IPS-18c (cell line): ENCODE measurements at regions not wholly inside any gene's neighbourhood (a gene's known extent, or its start where the extent isn't known, plus 50 kb on each side); places are given as distances from the start of the nearest gene placed in this dataset.
"Not testable (repeated sequence)": the region's sequence is repeated elsewhere in the genome, so short reads cannot be mapped to it uniquely, and the experiment has no call there.

Experiments used
- H3K4me3 ChIP-seq: 2 replicates; pipeline ENCODE4 v1.7.0; 2013; ENCODE audit warnings: low read depth, mild to moderate bottlenecking, low read length, moderate library complexity; ENCODE audit not compliant: insufficient read depth
- H3K9me3 ChIP-seq: one replicate; pipeline ENCODE4 v1.6.1; 2013; ENCODE audit warnings: mild to moderate bottlenecking, low read length, moderate library complexity; ENCODE audit not compliant: control insufficient read depth, insufficient read depth

DNA sequence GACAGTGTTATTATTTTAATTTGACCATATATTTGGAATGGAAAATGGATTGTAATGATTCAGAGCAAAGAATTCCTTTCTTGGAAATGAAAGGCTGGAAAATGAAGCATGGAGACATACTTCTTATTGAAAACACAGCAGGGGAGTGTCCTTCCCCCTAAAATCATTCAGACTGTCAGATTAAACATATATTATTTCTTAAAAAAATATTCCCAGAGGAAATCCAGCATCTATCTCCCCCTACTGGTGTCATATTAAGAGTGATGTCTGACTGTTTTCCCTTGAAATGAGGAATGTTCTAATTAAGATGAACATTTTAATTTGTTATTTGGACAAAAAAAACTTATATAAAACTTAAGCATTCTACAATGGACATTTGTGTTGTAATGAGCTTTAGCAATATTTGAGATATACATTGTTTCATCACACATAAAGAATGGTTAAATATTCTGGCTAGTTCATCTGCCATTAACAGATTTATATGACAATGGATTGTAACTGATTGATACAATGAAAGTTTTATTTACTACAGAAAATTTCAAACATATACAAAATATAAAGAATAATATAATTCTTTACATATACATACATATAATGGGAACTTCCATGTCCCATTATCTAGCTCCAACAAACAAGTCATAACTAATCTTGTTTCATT, 264.6 kb downstream of the SPRY1 start:
- Histone ChIP-seq H3K4me3 (no peak overlapping the region), H3K9me3 (peaks cover 6% of the 10 kb centered on the region)

DNA sequence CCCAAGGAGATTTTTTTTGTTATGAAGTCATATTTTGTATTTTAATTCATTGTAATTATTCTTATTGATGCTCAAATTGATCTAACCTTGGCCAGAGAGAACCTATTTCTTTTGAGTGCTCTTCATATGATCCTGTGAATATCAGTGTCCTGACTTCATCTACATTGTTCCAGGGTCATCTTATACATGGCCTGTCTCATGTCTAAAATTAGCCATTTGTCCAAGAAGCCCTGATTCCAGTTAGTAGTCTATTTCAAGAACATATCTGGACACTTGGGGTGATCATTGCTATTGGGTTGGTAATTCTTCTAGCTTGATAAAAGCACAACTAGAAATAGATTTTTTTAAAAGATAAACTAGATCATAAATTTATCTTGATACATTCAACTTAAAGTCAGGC, 266.2 kb downstream of the SPRY1 start:
- Histone ChIP-seq H3K4me3 (no peak overlapping the region), H3K9me3 (peaks cover 4% of the 10 kb centered on the region)

DNA sequence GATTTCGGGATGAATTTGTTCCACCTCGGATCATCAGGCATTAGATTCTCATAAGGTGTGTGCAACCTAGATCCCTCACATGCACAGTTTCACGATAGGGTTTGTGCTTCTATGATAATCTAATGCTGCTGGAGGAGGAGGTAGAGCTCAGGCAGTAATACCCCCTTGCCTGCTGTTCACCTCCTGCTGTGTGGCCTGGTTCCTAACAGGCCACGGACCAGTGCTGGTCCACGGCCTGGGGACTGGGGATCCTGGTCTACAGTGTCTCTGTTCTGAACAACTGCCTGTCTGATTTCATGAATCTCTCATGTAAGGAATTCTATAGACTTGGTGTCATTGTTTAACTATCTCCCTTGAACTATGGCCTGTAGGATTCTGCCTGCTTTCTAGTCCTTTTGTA, 269.9 kb downstream of the SPRY1 start:
- peaks cover 4% of the 10 kb centered on the region for H3K9me3 ChIP-seq

DNA sequence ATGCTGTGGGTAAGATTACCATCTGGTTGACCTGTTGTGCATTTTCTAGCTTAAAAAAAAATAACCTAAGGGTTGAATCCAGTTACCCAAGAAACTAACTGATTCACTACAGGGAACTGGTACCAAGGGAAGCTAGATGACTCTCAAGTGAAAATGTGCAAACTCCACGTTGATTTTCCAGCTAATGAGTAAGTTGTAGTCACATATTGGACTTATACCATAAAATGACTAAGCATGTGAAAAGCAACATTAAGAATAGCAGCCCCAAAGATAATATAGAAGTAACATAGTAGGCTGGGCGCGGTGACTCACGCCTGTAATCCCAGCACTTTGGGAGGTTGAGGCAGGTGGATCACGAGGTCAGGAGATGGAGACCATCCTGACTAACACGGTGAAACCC, 270.9 kb downstream of the SPRY1 start:
- H3K4me3 ChIP-seq: no peak overlapping the region

More for the DNA sequence above, 269.9 kb downstream of the SPRY1 start:
- no peak overlapping the region for H3K4me3 ChIP-seq

DNA sequence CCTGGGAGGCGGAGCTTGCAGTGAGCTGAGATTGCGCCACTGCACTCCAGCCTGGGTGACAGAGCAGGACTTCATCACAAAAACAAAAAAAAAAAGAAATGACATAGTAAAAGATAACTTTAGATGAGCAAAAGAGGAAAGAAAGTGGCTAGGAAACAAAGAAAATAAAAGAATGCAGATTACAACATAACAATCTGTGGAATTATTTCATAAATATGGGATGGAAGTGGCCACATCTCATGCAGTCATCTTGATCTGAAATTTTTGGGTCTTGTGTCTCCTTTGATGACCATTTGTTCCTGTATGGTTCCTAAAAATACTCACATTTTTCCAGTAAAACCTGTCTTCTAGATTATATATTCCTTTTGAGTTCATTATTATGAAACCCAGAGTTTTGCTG, 271.4 kb downstream of the SPRY1 start:
- Histone ChIP-seq H3K4me3 (no peak overlapping the region), H3K9me3 (peaks cover 4% of the 10 kb centered on the region)

More for the DNA sequence above, 270.9 kb downstream of the SPRY1 start:
- peaks cover 4% of the 10 kb centered on the region for H3K9me3 ChIP-seq

DNA sequence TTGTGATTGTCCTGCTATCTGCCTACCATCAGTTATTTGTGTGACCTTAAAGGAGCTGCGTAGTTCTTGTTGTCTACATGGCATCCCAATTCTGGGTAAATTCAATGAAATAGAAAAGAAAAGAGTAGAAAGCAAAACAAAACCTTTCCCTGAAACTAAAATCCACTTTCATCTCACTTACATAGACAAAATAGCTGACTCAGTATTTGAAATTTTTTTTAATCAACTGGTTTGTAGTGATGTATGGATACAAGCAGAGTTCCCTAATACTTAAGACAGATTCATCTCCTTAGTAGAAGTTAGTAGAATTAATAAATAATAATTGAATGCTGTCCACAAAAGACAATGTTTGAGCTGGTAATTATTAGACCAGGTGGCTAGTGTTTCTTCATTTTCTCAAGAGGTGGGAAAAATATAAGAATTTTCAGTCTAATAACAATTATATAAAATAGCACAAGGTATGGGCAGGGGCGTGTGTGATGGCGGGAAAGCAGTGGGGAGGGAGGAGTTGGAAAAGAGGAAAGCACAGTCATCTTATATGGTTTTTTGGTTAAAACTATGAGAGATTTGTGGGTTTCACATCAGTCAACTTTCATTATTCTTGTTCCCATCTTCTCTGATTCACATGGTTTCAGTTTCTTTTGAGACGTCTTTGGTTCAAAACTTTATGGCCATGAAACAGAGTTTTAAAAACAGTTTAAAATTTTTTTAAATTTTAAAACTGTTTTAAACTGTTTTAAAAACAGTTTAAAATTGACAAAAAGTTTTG, 275.2 kb downstream of the SPRY1 start:
- no peaks in the 10 kb centered on the region for H3K9me3 ChIP-seq
- no peak overlapping the region for H3K4me3 ChIP-seq

DNA sequence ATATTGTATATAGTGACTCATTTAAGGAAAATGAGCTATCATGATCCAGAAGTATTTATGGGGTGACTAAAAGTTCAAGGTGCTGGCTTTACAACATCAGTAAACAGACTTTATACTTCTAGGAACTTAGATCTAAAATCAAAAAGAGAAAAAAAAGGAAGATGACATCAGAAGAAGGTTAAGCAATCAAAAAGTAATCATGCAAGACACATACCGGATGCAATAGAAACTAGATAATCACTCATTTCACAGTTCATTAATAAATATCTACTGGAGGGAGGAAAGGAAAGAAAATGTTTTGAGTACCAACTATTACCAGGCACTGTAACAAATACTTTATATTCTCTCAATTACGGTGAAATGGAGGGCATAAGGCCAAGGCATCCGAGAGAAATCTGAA, 276.4 kb downstream of the SPRY1 start:
- no peaks in the 10 kb centered on the region for H3K9me3 ChIP-seq
- no peak overlapping the region for H3K4me3 ChIP-seq

DNA sequence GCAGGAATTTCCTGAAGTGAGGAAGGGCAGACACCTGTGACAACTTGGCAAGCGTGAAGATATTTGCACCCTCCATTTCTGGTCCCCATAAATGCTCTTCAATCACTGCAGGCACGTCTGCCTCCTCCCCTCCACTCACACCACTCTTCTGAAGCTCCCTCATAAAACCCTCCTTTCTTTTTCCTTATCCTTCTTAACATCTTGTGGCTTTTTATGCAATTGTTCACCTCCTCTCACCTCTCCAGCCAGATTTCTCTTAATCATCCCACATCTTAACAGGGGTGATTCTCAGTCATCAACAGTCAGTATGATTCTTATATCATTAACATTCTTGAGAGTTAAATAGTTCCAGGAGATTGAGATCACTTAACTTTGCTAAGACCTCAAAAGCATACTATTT, 277.4 kb downstream of the SPRY1 start:
- Histone ChIP-seq H3K4me3 (no peak overlapping the region), H3K9me3 (no peaks in the 10 kb centered on the region)

DNA sequence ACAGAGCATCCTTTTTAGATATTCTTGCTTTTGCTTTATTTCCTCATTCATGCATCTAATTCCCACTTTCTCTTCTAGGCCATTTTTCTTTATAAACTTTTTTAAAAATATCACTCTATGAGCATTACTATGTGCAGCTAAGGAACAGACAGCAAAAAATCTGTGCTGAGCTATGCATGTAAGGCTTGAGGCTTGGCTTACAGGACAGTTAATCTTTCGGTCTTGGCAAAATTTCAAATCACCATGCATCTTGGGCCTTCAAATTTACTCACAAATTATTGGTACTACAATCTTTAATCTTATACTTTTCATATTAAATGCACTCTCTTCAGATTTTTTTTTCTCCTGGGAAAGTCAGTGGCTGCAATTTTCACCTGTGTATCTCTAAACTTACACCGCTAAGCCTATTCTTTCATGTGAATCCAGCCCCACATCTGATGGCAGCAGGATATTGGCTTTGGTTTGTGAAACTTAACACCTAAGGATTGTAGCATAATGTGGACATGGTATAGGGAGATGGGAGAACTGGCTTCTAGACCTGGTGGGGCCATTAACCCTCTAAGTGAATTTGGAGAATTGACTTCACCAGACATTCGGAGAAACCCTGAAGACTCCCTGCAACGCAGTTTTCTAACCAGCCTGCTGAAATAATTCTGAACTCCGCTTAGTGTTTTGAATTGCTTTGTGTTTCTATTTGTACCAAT, 278.3 kb downstream of the SPRY1 start:
- H3K9me3 ChIP-seq: no peaks in the 10 kb centered on the region

DNA sequence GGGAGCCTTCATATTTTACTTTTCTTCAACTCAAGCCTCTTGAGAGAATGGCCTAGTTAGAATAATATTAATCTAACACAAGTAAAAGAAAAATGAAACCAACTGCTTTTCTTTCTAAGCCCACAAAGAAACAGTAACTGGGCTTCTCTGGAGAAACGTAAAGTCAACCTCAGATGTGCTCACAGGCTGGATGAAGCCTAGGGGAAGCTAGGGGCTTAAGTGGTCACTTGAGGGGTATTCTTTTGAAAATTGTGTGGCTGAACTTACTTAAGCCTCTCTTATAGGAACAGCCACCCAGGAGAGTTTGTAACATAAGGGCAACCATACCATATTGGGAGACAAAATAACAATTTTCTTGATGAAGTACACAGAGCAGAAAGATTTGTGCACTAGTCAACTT, 279.0 kb downstream of the SPRY1 start:
- Histone ChIP-seq H3K9me3 (no peaks in the 10 kb centered on the region), H3K4me3 (no peak overlapping the region)

More for the DNA sequence above, 278.3 kb downstream of the SPRY1 start:
- H3K4me3 ChIP-seq: no peak overlapping the region

DNA sequence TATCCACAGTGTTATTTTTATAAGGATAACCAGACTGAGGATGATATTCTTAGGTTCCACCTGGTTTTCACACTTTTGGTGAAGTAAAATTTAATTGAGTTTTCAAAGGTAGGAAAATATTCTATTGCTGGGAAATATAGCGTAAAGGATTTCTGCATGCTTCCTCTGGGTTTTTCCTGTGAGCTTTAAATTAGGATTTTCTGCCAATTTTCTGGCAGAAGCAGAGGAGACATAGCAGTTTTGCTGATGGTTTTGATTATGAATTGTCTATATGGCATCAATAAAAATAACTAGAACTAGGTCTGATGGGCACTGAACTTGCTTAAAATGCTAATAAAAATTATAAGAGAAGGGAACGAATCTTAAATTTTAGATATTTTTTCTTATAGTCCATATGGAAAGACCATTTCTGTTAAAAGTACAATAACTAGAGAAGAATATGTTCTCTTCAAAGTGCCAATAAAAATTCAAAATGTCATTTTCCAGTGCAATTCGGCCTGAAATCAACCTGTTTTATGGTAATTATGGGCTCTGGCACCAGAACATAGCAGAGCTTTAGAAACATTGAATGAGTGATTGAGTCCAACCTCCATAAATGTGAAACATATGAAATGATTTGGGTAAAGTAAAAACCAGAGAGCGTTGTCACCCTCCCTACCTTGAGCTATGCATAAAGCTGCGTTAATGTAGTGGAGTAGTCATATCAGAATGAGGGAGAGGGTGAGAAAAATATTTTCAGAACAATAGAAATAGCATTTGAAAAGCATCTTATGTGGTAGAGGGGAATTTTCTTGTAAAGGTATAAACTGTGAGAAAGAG, 279.7 kb downstream of the SPRY1 start:
- H3K9me3 ChIP-seq: no peaks in the 10 kb centered on the region
- no peak overlapping the region for H3K4me3 ChIP-seq

DNA sequence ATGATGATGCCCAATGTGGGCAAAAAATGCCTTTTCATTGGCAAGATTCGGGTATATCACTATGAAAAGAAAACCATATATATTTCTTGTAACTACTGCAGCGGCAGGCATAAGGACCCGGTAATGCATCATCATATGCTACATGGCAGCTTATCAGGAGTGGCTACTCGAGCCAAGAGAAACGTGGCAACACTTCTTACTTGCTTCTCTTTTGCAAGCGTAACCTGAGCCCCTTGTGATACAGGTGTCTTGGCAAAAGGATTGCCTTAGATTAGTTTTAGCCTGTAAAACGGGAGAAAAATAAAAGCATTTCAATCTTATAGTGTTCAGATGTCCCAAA, 280.3 kb downstream of the SPRY1 start:
- Histone ChIP-seq H3K4me3 (no peak overlapping the region), H3K9me3 (no peaks in the 10 kb centered on the region)

DNA sequence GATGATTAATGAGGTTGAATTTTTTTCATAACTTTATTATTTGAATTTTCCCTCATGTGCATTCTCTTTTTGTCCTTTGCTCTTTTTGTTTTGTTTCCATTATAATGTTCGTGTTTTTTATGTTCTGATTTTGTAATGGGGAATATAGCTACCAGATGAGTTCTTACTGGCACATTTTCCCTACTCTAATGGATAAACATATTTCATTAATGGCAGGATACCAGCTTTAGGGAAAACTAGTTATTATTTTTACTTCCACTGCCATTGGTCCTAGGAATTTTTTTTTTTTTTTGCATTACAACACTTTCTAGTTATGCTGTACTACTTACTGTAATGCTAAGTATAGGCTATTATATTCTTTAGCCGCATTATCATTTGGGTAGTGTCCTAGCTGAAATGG, 286.3 kb downstream of the SPRY1 start:
- no peak overlapping the region for H3K4me3 ChIP-seq

DNA sequence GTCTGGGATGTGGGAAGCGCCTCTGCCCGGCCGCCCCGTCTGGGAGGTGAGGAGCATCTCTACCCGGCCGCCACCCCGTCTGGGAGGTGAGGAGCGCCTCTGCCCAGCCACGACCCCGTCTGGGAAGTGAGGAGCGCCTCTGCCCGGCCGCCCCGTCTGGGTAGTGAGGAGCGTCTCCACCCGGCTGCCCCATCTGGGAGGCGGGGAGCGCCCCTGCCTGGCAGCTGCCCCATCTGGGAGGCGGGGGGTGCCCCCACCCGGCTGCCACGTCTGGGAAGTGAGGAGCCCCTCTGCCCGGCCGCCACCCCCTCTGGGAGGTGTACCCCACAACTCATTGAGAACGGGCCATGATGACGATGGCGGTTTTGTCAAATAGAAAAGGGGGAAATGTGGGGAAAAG, 288.3 kb downstream of the SPRY1 start:
- not testable (repeated sequence) for H3K9me3 ChIP-seq, H3K4me3 ChIP-seq

More for the DNA sequence above, 286.3 kb downstream of the SPRY1 start:
- H3K9me3 ChIP-seq: peaks cover 3% of the 10 kb centered on the region

DNA sequence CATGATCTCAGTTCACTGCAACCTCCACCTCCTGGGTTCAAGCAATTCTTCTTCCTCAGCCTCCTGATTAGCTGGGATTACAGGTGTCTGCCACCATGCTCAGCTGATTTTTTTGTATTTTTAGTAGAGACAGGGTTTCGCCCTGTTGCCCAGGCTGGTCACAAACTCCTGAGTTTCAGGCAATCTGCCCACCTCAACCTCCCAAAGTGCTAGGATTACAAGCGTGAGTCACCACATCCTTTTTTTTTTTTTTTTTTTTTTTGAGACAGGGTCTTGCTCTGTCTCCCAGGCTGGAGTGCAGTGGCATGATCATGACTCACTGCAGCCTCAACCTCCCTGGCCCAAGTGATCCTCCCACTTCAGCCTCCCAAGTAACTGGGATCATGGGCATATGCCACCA, 298.9 kb downstream of the SPRY1 start:
- not testable (repeated sequence) for H3K9me3 ChIP-seq, H3K4me3 ChIP-seq

DNA sequence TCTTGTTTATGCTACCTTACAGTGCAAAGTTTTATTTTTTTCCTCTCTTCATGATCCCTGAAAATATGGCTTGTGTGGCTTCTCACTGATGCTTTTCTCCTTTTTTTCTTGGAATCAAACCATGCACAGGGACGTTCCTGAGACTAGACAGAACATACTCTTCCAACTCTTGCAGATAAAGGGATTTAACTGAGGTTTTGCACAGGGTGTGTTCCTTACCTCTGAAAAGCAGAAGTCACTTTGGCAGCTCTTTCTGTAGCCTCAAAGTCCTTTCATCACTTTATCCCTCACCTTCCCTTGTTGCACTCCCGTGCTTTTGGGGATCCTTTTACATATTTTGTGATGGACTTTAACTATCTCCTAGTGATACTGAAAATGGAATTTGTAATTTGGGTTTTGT, 300.1 kb downstream of the SPRY1 start:
- no peaks in the 10 kb centered on the region for H3K9me3 ChIP-seq
- no peak overlapping the region for H3K4me3 ChIP-seq

DNA sequence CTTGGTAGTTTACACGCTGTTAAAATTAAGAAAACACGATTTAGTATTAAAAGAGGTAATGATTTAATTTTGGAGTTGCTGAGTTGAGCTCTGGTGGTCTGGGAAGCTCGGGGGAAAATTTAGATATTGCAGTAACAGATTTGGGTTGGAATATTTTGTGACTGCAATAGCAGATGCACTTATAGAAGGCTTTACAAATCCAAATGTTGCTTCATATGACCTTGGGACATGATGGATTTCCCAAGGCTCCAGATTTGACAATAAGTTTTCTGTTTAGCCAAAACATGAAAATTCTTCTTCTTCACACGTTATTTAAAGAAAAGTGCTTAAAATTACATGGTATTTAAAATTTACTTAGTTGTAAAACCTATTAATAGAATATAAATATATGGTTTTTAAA, 302.0 kb downstream of the SPRY1 start:
- H3K4me3 ChIP-seq: no peak overlapping the region
- H3K9me3 ChIP-seq: no peaks in the 10 kb centered on the region
